SU-DHL-6 (cell line): ENCODE measurements at regions not wholly inside any gene's neighbourhood (a gene's known extent, or its start where the extent isn't known, plus 50 kb on each side); places are given as distances from the start of the nearest gene placed in this dataset.

Experiments
- CTCF ChIP-seq: fragments of 200-600 bp; sonication (generic); IDR thresholded peaks from one replicate; pipeline ENCODE4 v1.5.1; 2017; ENCODE audit warnings: antibody characterized with exemption, mild to moderate bottlenecking, low read length, moderate library complexity; ENCODE audit not compliant: insufficient read depth, poor library complexity, severe bottlenecking
- EZH2phosphoT487 ChIP-seq: fragments of 200-600 bp; sonication (generic), shearing (Covaris generic); conservative IDR thresholded peaks from 2 replicates; pipeline ENCODE4 v1.6.1; 2018; ENCODE audit warnings: mild to moderate bottlenecking, antibody characterized with exemption, low read length, moderate library complexity, mixed read lengths

DNA sequence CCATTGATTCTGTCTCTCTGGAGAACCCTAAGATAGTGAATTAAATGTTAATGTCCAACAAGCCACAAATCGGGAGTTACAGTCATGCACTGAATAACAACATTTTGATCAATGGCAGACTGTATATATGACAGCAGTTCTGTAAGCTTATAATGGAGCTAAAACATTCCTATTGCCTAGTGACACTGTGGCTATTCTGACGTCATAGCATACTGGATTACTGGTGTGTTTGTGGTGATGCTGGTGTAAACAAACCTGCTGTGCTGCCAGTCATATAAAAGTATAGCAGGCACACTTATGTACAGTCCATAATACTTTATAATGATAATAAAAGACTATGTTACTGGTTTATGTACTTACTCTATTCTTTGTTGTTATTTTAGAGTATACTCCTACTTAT, 56.7 kb upstream of the BICD1 start:
- TF ChIP-seq CTCF (no peak), EZH2phosphoT487 (no peak)
